Stimulated activated CD8-positive, alpha-beta memory T cell treated with anti-CD3 and anti-CD28 coated beads, Interleukin-12 subunit alpha, Interleukin-12 subunit beta, amount 100 ng/mL, for 24 hours (primary cell): ENCODE measurements at regions not wholly inside any gene's neighbourhood (a gene's known extent, or its start where the extent isn't known, plus 50 kb on each side); places are given as distances from the start of the nearest gene placed in this dataset.

Experiments used
- DNase-seq: peaks from one replicate; pipeline ENCODE4 v3.0.0-alpha.2; 2020; ENCODE audit errors: extremely low read depth

DNA sequence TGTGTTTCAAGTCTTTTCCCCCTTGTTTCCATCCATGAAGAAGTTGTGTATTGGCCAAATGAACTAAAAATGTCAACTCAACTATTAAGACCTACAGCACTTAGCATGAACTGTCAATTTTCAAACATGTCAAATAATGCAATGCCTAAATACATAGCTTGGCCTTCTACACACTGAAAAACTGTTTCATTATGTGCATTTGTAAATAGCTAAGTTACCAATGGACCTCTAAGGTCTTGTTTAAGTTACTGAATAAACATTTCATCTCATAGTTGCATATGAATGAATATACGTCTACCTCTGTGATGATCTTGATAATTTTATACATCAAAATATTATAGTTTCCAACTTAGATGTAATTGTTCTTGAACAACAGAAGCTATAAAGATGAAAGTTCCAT lies 744.5 kb downstream of the EFNB2 start:
- DNase-seq, result no peak

DNA sequence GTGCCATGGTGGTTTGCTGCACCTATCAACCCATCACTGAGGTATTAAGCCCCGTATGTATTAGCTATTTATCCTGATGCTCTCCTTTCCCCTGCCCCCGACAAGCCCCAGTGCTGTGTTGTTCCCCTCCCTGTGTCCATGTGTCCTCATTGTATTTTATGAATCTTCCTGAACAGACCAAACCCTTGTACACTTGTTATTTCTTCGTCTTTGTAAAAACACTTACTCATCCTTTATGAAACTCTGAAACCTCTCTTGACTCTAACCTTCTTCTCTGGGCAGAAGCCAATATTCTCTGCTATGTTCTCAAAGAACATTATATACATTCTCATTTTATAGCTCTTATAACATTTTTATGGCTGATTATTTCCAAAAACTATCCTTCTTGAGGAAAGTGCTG lies 746.9 kb downstream of the EFNB2 start:
- no peak for DNase-seq

DNA sequence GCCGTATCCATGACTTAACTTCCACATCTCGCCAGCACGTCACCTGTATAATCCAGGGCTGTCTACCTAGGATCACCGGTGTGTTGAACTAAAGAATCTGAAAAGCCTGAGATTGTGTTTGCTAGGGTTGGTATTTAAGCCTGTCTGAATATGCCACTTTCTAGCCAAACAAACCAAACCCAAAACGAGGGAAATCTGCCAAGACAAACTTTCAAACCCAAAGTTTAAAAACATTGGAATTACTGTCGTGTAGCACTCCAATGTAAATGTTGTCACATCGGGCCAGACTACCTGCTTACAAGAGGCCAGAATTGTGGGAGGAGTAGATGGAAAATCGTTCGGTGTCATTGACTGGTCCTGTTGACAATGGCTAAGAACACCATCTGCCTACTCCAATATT lies 747.8 kb downstream of the EFNB2 start:
- DNase-seq, result no peak

DNA sequence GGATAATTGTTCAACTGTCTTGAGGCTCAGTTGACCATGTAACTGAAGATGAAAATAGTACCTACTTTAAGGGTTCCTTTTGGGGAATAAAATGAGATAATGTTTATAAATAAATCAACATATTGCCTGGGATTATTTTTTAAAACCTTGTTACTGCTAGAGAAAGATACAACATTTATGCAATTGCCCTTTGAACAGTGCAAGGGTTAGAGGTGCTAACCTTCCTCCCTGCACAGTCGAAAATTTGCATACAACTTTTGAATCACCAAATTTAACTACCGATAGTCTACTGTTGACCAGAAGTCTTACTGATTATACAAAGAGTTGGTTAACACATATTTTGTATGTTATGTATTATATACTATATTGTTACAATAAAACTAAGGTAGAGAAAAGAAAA lies 750.0 kb downstream of the EFNB2 start:
- no peak for DNase-seq

- DNase-seq, result no peak
Measured at GRCh38 chr13:105783261-105783660, 752.2 kb downstream of the EFNB2 start.

- no peak for DNase-seq
Measured at GRCh38 chr13:105778196-105778595, 757.3 kb downstream of the EFNB2 start.

DNA sequence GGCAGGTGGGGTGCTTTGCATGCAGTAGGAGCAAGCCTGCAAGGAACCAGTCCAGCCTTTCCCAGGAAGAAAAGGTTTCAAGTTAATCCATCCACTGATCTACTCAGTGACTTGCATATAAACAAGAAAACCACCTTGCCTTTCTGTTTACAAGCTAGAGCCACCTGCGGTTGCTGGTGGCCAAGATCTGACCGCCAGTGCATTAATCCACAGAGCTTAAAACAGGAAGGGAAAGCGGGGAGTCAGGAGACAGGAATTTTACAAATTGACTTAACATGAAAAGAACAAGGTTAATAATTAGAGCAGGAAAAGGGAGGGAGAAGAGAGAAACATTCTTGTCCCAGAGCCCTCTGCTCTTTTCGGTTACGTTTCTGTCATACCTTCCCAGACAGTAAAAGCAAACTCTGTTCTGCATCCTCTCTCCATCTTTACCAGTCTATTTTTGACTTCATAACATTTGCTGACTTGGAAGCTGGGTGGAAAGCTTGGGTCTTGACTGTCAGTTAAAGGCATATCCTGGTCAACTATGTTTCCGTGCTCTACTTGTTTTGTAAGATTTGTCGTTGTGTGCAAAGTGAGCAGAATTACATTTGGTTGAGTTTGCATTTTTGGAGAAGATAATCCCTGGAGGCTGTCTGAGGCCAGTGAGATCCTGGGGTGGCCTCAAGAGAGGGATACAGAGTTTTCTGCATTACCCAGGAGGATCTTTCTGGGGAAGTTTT lies 760.6 kb downstream of the EFNB2 start:
- no peak for DNase-seq

DNA sequence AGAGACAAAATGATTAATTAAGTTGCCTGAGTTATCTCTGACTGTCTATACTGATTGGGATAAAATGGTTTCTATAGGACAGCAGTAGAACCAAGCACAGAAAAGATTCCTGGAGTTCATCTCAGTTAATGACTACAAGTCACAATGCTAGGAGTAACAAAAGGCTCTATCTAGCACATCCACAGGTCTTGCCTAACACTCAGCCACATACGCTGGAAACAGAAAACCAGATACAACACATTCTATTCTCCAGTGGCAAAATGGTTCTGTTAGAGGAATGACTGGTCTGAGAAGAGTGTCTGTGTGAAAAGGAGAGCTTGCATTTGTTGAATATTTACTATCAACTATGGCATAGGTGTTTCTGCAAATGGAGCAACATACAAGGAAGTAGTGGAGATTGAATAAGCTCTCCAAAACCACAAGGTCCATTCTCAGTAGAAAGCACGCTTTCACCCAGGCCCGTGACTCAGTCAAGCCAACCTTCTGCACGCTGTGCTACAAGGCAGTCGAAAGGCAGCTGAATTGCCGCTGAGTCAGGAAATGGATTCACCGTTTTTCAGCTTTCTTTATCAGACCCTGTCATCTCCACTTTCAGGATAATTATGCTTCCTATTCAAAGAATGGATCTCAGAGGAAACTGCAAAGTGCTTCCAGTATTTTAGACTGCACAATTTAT lies 761.5 kb downstream of the EFNB2 start:
- no peak for DNase-seq

GRCh38 chr13:105773241-105773640 lies 762.2 kb downstream of the EFNB2 start:
- DNase-seq, result no peak

DNA sequence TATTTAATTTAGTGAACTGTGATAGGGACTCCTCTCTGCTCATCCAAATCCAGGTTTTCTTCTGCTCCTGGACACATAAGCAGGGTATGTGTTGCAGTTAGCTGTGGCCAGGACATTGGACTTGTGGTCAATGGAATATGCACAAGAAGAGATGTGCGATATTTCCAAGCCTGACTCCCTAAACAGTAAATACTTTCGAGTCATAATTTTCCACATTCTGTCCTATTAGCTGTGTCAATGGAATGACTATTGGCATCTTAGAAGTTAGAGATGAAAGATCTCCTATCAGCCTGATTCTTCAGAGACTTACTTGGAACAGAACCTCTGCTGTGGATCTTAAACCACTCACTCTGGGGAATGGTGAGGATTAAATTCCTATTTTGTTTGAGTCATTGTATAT lies 771.0 kb downstream of the EFNB2 start:
- DNase-seq, result no peak

GRCh38 chr13:105763851-105764250 lies 771.6 kb downstream of the EFNB2 start:
- DNase-seq, result no peak

- no peak for DNase-seq
Measured at GRCh38 chr13:105762096-105762495, 773.4 kb downstream of the EFNB2 start.

- DNase-seq, result no peak
Measured at GRCh38 chr13:105758918-105759860, 776.3 kb downstream of the EFNB2 start.

DNA sequence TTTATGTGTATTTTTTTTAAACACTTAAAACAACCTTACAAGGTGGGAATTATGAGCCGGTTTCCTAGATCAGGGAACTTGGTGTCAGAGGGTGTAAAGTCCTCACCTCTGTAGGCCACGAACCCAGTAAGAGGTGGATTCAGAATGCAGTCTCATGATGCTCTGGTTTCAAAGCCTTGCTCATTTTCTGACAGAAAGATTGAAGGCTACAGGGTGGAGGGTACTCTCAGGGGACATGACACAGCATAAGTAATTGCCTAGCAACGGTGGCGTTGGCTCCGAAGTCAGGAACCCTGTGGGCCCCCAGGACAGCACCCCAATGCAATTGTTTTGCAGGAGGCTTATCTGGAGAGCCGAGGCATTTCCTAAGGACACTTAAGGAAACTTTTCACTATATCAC lies 794.7 kb downstream of the EFNB2 start:
- no peak for DNase-seq

GRCh38 chr13:105737688-105738087 lies 797.8 kb downstream of the EFNB2 start:
- no peak for DNase-seq

- no peak for DNase-seq
Measured at GRCh38 chr13:105735281-105735680, 800.2 kb downstream of the EFNB2 start.

GRCh38 chr13:105732806-105733529 lies 802.5 kb downstream of the EFNB2 start:
- DNase-seq, result no peak

DNA sequence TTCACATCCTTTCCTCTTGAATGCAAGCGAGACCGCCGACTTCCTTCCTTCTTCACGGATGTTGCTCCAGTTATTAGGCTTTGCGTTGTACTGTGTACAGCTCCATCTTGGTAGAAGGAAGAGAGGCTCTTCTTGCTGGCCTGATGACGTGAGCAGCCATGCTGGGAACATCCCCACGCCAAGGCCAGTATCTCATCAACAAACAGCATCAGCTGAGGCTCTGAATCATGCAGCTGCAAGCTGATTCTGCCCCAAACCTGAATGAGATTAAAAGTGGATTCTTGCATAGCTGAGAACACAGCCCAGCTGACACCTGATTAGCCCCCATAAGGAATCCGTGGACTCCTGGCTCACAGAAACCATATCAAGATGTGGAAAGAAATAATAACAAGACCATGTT lies 809.6 kb downstream of the EFNB2 start:
- no peak for DNase-seq

DNA sequence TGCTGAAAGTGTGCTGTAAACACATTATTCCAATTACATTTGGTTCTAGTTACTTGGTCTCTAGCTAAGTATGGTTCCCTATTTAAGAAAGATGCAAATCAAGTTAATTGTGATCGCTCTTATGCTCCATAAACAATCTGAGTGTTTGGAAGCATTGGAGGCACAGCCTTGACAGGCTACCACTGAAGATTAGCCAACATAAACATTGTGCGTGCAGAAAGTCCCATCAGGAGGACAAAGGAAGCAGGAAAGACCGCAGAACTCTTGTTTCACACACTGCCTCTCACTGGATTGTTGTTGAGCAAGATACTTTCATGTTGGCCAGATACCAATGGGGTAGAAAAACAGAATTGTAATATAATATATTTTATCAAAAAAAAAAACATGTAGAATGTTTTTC lies 814.4 kb downstream of the EFNB2 start:
- DNase-seq, result no peak

- DNase-seq, result no peak
Measured at GRCh38 chr13:105719859-105720258, 815.6 kb downstream of the EFNB2 start.

DNA sequence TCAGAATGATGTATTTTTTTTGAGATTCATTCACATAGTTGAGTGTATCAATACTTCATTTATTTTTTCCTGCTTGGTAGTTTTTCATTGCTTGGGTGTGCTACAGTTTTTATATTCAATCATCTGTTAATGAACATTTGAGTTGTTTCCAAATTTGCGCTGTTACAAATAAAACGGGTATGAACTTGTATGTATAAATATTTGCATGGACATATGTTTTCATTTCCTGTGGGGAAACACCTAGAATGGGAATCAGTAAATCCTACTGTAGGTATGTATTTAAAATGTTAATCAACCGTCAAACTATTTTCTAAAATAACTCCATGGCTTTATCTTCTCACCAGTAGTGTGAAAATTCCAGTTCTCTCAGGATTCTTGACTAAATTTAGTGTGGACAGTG lies 826.3 kb downstream of the EFNB2 start:
- DNase-seq, result no peak

DNA sequence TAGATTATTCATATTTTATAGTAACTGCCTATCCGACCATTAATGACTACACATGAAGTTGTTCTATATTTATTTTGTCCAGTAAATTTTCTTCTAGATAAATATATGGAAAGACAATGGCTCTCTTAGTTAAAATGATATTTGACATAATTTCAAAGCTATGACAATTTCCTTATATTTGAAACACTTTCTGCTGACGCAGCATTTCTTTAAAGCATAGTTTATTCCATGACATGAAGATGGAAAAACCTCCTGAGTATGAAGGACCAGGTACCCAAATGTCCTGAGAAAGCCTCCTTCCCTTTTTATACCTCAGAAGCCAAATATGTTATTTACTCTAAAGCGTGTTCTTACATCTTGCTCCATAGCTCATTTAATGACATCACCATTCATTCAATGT lies 831.6 kb downstream of the EFNB2 start:
- no peak for DNase-seq
